NCI-H1694 (cell line): ENCODE measurements at regions not wholly inside any gene's neighbourhood (a gene's known extent, or its start where the extent isn't known, plus 50 kb on each side); places are given as distances from the start of the nearest gene placed in this dataset.

Source experiments
- DNase-seq: peaks from one replicate; lab custom pipeline; 2025; lab: John Stamatoyannopoulos, UW

DNA sequence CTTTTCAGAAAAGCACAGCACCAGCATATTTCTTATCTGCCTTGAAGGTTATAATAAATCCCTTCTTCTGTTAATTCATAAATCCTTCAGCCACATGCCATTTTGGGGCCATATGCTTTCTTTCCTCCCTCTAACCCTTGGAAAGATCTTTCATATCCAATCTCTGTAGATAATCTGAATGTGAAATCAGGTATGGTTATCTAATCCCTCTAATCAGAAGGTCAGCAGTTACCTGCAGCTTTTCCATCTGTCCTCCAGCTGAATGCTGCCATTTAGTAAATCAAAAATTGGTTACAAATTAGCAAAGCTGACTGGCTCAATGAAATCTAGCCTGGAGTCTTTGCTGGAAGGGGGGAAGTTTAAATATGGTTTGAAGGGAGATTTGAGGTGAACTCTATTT, 230.5 kb downstream of the PIK3C3 start:
- DNase-seq: no peak

DNA sequence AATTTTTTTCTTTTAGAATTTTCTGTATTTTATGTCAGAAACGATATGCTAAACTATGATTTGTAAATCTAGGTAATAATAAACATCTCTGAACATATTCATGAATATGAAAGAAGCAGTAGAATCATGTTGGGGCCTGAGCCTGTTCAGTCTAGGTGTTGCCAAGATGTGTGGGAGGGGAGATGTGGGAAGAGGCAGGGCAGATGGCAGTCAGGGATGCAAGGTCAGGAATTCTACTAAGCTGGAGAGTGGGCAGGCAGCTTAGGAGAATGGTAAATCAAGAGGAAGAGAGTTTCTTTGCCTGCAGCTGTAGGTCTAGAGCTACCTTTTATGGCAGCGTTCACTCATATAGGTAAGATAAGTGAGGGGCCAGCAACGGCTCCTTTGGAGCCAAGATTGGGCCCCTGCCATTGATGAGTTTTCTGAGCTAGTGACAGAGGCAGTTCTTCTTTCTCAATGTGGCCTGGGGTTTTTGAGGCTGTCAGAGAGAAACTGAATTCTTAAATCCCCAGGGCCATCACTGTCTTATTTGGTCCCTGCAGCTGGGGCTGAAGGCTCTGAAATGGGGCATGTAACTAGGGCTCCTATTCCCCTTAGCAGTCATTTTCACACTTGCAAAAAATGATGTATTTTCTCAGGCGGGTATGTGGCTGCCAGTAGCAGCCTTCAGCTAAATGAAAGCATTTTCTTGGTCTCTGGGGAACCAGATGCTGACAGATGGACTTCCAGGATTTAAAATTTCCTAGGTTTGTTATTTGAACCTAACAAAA, 232.8 kb downstream of the PIK3C3 start:
- DNase-seq: peak; percentile 46

DNA sequence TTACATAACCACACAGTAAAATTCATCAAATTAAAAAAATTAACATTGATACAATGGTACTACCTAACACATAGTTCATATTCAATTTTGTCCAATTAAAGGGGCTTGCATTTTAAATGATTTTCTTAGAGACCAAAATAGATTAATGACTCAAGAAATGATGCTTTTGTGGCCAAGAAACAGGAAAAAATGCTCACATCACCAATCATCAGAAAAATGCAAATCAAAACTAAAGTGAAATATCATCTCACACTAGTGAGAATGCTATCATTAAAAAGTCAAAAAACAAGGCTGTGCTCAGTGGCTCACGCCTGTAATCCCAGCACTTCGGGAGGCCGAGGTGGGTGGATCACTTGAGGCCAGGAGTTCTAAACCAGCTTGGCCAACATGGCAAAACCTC, 235.6 kb downstream of the PIK3C3 start:
- no peak for DNase-seq

DNA sequence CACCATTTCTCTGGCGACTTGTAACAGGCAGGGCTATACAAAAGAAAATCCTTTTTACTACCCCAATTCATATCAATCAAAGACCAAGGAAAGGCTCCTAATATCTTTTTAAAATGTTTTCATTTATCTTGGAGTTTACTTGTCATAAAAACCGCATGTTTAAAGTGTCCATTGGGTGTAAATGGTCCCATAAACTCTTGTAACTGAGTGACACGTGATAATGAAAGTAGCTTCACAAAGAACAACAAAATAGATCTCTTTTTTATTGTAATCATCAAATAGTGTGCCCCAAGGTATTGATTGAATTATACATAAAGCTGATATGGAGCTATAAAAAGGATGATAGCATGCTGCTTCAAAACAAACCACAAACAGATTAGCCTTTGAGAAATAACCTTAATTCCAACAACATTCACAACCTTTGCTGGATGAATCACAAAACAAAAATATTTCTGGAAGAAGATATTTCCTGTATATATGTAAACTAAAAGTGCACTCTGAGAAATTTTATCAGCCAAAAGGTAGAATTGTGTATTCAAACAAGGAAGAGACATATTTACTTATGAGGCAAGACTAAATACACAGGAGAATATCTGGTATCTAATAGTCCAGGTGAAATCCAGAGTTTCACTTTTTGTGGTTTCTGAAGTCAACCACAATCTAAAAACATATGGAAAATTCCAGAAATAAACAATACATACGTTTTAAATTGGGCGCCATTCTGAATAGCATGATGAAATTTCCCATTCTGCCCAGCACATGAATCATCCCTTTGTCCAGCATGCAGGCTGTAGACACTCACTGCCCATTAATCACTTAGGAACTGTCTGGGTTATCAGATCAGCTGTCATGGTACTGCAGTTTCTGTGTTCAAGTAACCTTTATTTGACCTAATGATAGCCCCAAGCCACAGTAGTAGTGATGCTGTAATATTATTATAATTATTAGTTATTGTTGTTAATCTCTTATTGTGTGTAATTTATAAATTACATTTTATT, 237.5 kb downstream of the PIK3C3 start:
- DNase-seq: no peak

DNA sequence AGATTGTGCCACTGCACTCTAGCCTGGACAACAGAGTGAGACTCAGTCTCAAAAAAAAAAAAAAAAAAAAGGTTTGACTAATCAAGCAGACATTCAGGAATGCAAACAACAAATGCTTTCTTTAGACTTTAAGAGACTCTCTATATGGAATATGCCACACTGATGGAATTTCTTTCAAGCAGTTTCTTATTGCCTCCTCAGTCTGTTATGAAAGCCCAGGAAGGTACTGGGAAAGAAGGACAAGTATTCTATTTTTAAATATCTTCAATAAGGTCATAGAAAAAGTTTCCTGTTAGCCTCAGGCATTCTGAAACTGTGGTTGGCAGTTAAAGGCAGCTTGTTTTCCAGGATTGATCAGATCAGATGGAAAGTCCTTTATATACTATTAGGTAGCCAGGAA, 241.6 kb downstream of the PIK3C3 start:
- no peak for DNase-seq

DNA sequence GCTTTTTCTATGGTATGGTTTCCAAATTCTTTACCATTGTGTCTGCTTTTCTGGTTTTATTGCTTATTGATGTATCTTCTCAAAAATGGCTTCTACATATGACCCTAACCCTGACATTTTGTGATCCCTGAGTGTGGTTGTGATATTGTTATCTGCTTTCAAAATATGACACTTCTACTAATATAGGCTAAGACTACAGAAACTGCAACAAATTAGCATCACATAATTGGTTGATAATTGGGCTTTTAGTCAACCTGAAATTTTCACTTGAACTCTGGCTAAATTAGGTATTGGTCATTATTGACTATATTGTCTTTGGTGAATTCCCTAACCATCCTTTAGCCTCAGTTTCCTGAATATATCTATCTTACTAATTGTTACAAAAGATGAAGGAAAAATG, 246.1 kb downstream of the PIK3C3 start:
- no peak for DNase-seq

DNA sequence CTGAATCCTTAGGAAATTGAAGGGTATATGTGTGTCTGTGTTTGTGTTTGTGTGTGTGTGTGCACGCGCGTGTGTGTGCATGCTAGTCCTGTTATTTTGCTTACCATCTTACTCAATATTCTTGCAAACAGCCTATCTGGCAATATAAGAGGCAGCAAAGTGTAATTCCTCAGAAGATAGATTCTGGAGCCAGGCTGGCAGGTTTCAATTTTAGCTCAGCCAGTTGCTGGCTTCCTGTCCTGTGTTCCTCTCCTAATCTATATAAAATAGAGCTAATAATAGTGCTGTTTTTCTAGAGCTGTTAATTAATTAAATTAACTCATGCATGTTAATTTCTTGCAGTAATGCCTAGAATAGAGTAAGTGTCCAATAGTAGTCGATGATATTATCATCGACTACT, 256.2 kb downstream of the PIK3C3 start:
- no peak for DNase-seq

DNA sequence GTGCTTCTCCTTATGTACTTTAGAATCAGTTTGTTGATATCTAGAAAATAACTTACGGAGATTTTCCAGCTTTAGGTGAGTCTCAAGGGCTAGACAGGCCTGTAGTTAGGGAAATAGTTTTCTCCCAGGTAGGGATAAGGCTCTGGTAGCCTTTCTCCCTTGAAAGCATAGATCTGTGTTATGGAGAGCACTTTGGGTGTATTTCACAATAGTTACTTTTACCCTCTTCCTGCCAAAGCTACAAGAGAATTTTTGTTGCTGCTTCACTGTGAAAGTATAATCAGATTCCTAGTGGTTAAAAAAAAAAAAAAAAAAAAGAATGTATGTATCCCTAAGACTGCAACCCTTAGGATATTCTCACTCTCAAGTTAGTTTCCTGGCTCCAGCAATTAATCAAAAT, 267.5 kb downstream of the PIK3C3 start:
- no peak for DNase-seq

DNA sequence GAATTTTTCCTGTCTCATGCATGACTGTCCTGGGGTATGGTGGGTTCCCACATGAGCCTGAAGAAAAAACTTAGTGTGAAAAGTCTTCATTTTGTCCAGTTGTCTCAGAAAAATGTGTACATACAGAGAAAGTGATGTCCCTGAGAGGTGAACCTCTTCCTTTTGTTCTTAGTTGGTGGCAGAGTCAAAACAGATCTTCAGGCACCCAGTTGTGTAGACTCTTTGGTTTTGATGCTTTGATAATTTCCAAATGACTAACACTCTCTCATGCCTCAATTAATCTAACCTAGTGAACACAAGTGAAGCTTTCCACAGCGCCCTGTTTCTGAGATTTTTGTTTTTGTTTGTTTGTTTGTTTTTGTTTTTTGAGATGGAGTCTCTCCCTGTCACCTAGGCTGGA, 273.5 kb downstream of the PIK3C3 start:
- DNase-seq: no peak

DNA sequence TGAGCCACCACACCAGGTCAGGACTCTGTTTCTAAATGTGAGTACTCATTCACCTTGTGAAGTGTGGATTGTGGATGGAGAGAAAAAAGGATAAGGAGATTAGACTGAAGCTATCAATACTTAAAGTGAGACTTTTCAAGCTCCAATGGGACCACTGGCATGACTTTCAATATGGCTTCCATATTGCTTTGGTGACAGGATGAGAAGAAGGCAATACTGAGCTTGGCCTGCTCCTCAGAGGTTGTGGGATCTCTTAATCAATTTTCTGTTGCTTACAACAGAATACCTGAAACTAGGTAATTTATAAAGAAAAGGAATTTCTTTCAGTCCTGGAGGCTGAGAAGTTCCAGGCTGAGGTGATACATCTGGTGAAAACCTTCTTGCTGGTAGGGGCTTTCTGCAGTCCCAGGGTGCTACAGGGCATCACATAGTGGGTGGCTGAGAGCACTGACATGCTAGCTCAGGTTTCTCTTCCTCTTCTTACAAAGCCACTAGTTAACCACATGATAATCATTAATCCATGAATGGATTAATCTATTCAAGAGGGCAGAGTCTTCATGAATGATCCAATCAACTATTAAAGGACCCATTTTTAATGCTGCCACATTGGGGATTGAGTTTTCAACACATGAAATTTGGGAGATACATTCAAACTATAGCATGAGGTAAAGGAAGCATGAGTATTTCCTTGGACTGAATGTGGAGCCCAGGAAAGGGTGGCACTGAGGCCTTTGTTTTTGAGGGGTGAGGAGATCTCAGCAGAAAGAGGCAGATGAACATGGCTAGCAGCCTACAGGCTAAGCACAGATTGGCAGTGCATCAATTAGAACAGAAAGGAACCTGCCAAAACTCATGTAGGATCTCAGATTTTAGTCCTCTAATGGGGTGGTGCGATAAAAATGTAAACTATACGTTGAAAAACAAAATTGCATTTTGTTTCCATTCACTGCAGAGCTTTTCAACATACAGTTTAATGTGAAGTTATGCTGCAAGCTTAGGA, 274.5 kb downstream of the PIK3C3 start:
- DNase-seq: no peak

DNA sequence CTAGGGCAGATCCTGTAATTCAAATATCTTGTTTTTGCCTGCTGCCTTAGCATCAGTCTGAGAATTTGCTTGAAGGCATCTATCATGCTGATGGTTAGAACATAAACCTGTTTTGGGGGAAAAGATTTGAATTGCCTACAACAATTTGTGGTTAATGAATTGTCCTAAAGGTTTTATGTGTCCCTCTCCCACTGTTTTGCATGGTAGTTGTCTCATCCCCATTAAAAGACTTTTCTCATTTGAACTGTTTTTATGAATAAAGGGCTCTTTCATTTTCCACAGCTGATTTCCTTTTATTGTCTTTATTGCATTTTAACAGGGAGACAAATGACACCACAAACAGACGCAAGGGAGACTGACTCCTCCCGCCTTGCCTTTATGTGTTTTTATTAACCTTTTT, 275.6 kb downstream of the PIK3C3 start:
- no peak for DNase-seq

DNA sequence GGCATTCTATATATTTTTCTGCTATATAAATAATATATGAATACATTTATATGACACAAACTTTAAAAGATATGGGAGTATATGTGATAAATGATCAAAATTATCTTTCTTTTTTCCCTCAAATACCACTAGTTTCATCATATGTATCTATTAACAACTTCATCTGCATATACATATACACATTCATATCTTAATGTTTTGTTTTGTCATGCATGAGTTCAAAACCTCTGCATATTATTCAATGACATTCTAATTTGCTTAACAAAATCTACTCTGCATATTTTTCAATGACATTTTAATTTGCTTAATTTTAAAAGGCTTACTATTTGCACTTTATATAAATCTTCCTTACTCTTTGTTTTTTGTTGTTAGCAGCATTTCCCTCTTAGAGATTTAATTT, 276.2 kb downstream of the PIK3C3 start:
- DNase-seq: no peak

DNA sequence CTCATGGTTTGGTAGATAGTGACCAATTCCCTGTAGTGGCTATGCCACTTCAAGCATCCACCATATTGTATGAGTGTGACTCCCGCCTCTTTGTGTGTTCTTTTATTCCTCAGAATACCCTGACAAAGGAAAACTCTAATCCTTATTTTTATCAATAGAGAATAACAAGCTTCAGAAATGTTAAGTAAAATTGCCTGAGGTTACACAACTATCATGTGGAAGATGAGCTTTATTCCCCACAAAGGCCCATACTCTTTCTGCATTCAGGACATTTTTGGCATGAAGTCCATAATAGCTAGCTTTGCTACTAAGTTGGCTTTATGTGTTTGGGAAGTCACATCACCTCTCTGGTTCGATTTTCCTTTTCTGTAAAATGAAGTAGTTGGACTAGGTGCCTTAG, 276.8 kb downstream of the PIK3C3 start:
- no peak for DNase-seq

DNA sequence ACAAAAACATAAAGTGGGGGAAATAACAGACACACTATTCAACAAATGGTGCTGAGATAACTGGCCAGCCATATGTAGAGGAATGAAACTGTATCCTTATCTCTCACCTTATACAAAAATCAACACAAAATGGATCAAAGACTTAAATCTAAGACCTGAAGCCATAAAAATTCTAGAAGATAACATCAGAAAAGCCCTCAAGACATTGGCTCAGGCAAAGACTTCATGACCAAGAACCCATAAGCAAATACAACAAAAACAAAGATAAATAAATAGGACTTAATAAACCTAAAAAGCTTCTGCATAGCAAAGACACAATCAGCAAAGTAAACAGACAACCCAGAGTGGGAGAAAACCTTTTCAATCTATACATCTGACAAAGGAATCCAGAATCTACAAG, 278.9 kb downstream of the PIK3C3 start:
- no peak for DNase-seq

DNA sequence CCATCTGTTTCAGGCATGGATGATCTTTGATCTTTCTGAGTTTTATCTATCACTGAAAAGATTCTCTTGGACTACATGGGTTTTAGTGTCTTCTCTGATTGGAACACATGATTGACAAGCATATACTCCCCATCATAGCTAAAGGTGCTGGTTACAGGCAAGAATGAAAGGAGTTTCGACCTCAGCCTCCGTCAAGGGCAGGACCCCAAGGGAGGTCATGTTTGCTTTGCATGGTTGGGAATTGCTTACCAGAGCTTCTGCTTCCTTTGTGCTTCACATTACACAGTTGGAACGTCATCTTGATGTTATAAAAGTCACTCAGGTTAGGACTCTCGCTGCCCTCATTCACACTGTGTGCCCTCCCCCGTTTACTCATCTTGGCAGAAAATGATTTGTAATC, 287.7 kb downstream of the PIK3C3 start:
- no peak for DNase-seq

DNA sequence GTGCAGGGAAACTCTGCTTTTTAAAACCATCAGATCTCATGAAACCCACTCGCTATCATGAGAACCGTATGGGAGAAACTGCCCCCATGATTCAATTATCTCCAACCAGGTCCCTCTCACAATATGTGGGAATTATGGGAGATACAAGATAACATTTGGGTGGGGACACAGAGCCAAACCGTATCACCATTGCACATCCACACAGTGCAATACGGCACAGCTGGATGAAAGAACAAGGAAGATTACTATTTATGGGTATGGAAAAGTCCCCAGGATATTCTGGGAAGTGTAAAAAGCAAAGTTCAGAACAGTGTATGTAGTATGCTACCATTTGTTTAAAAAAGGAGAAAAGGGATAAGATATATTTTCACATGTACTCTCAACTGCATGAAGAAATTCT, 290.1 kb downstream of the PIK3C3 start:
- DNase-seq: no peak

DNA sequence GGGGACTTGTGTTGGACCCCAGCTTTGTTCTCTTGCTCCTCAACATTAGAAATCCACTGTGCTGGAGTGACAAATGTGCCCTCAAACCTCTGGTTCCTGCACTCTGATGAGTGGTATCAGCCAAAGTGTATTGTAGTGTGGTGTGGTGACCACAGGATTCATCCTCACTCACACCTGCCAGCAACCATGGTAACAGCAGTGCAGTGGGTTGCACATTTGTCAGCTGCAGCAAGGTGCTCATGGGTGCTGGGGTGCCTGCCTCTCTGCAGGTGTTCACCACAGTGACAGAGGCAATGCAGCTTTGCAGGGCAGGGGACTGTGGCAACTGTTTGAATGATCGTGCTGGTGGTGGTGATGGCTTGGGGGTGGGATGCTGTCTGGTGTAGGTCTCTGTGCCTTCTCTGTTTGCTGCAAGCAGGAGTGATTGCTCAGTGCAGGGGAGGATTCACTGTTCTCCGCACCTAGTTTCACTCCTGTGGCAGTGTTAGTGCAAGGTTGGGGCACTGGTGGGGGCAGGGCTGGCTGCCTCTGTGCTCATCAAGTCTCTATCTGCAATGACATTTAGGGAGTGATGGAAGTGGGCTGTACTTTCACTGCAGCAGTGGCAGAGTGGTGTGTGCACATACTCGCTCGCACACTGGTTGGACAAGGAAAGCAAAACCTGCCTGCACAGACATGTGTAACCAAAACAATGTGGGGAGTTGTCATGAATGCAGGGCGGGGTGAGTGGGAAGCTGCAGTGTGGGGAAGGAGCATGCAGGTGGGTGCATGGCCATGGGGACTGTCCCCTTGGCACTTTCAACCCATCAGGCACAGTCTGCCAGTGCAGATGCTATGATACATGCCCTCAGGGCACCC, 301.1 kb downstream of the PIK3C3 start:
- DNase-seq: no peak

DNA sequence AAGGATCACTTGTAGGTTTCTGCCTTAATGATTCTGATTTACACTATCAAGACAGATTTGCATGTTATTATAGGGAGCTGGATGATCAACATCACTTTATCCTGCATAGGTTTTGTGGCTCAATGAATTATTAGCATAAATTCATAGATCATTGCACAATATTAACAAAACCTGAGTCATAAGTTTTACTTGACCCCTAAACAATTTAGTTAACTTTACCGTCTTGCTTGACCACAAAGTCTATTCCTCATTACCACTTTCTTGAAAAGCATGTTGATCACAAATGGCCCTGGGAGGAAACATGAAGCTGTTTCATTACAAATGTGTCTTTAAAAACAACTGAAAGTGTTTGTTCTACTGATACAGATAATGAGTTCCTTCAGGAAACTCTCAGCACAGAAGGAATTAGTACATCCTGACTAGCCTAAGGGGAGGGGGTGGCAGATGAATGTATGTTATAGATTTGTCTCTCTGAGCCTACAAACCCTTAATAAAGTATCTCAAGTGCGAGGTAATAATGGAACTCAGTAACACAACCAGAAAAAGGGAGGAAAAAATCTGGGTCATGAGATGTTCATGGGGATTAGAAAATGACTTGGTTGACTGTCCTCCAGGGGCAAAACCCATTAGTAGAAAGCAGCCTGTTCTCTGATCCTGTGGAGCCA, 303.4 kb downstream of the PIK3C3 start:
- DNase-seq: no peak

DNA sequence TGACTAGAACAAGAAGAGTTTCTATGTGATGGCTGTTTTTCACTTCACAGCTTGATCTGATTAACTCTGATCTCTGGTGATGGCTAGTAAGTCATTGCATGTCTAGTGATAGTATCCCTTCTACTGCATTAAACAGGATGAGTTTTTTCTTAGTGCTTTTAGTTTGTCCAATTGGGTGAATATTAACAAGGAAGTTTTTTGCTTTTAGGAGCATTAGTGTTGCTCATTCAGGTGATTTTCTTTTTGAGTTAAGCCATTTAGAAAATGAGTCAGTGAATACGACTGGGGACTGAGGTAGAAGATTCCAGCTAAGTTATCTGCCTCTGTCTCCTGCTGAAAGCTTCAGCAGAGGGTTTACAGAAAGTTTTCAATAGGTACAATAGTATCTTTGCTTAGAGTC, 306.7 kb downstream of the PIK3C3 start:
- no peak for DNase-seq

DNA sequence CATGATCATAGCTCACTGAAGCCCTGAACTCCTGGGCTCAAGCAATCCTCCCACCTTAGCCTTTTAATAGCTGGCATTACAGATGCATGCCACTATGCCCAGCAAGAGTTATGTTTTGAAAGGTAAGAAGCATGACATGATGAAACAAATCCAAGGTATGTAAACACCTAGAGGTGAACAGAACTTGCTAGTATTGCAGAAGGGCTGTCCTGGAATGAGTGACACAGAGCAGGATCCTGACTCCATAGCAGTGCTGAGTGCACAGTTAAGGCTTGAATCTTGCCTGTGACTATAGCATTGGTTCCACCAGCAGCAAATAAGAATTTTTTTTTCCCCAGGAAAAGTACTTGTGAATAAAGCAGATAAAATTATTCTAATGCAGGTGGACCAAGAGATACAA, 309.5 kb downstream of the PIK3C3 start:
- no peak for DNase-seq
